T1000 (cell line): ENCODE measurements at regions not wholly inside any gene's neighbourhood (a gene's known extent, or its start where the extent isn't known, plus 50 kb on each side); places are given as distances from the start of the nearest gene placed in this dataset.
A peak's percentile ranks its signal among the peaks of the same experiment; 100 is the strongest.
"Not testable (repeated sequence)": the region's sequence is repeated elsewhere in the genome, so short reads cannot be mapped to it uniquely, and the experiment has no call there.

Source experiments
- DNase-seq: peaks from one replicate; lab custom pipeline; 2025; ENCODE audit warnings: mixed read lengths; lab: John Stamatoyannopoulos, UW

- no peak for DNase-seq
These were observed 58.6 kb upstream of the SLC38A4 start for GRCh38 chr12:46884362-46884761.

- no peak for DNase-seq
These were observed 60.8 kb upstream of the SLC38A4 start for GRCh38 chr12:46886541-46887041.

GRCh38 chr12:46887870-46888269 lies 62.1 kb upstream of the SLC38A4 start:
- no peak for DNase-seq

- DNase-seq, result no peak
These were observed 62.8 kb upstream of the SLC38A4 start for GRCh38 chr12:46888568-46888967.

- DNase-seq, result no peak
These were observed 65.5 kb upstream of the SLC38A4 start for GRCh38 chr12:46891306-46891705.

- no peak for DNase-seq
These were observed 66.4 kb upstream of the SLC38A4 start for GRCh38 chr12:46892034-46892705.

GRCh38 chr12:46892887-46893286 lies 67.1 kb upstream of the SLC38A4 start:
- DNase-seq, result no peak

GRCh38 chr12:46893434-46893833 lies 67.6 kb upstream of the SLC38A4 start:
- DNase-seq, result no peak

GRCh38 chr12:46895726-46896125 lies 69.9 kb upstream of the SLC38A4 start:
- no peak for DNase-seq

- no peak for DNase-seq
These were observed 70.9 kb upstream of the SLC38A4 start for GRCh38 chr12:46896680-46897079.

GRCh38 chr12:46898152-46898931 lies 72.5 kb upstream of the SLC38A4 start:
- no peak for DNase-seq

GRCh38 chr12:46898989-46899388 lies 73.2 kb upstream of the SLC38A4 start:
- no peak for DNase-seq

GRCh38 chr12:46900734-46901463 lies 75.1 kb upstream of the SLC38A4 start:
- DNase-seq, result no peak

GRCh38 chr12:46901464-46902205 lies 75.8 kb upstream of the SLC38A4 start:
- DNase-seq, result no peak

GRCh38 chr12:46903058-46903457 lies 77.3 kb upstream of the SLC38A4 start:
- DNase-seq, result no peak

- no peak for DNase-seq
These were observed 78.8 kb upstream of the SLC38A4 start for GRCh38 chr12:46904406-46905238.

- not testable (repeated sequence) for DNase-seq
These were observed 79.4 kb upstream of the SLC38A4 start for GRCh38 chr12:46905239-46905627.

- no peak for DNase-seq
These were observed 82.0 kb upstream of the SLC38A4 start for GRCh38 chr12:46907791-46908190.

- peak; percentile 82 for DNase-seq
These were observed 82.6 kb upstream of the SLC38A4 start for GRCh38 chr12:46908236-46908935.

- no peak for DNase-seq
These were observed 83.3 kb upstream of the SLC38A4 start for GRCh38 chr12:46908936-46909635.
